IPS DF 6.9 (cell line): ENCODE measurements at regions not wholly inside any gene's neighbourhood (a gene's known extent, or its start where the extent isn't known, plus 50 kb on each side); places are given as distances from the start of the nearest gene placed in this dataset.

ENCODE experiments used
- DNase-seq: peaks from one replicate; pipeline ENCODE4 v3.0.0-alpha.2; 2013; ENCODE audit warnings: low read depth, low spot score
- H3K27ac ChIP-seq: one replicate; pipeline ENCODE4 v1.5.1; 2013; ENCODE audit warnings: low read length, control low read depth
- H3K27me3 ChIP-seq: 2 replicates; pipeline ENCODE4 v1.6.1; 2013; ENCODE audit warnings: mild to moderate bottlenecking, low read length; ENCODE audit not compliant: control insufficient read depth, insufficient read depth
- H3K36me3 ChIP-seq: 2 replicates; pipeline ENCODE4 v1.6.1; 2013; ENCODE audit warnings: low read length; ENCODE audit not compliant: control insufficient read depth, insufficient read depth
- H3K4me1 ChIP-seq: 2 replicates; pipeline ENCODE4 v1.6.1; 2013; ENCODE audit warnings: low read length; ENCODE audit not compliant: control insufficient read depth, insufficient read depth
- H3K4me3 ChIP-seq: 2 replicates; pipeline ENCODE4 v1.5.1; 2013; ENCODE audit warnings: mild to moderate bottlenecking, low read length
- H3K9me3 ChIP-seq: 2 replicates; pipeline ENCODE4 v1.6.1; 2013; ENCODE audit warnings: low read length, inconsistent platforms; ENCODE audit not compliant: control insufficient read depth, insufficient read depth
- WGBS: extraction: QIAGEN DNeasy Blood & Tissue Kit; methylation state at CpG from one replicate; pipeline ENCODE4 v1.1.7; 2013; ENCODE audit warnings: mixed read lengths, missing lambda C conversion rate; ENCODE audit not compliant: insufficient read length, insufficient coverage; 5-methylcytosine and 5-hydroxymethylcytosine counted together

- no peaks in the 10 kb centered on the region; the same call in 1 of the 2 replicates for H3K4me1 ChIP-seq
- H3K36me3 ChIP-seq = no peaks in the 10 kb centered on the region
- no peak overlapping the region for H3K27ac ChIP-seq
- DNase-seq = no peak
- no peak overlapping the region for H3K4me3 ChIP-seq
- no peaks in the 10 kb centered on the region for H3K9me3 ChIP-seq
- no CpG with 5 or more reads among the region's 8 CpGs for whole genome bisulfite sequencing
- no peaks in the 10 kb centered on the region for H3K27me3 ChIP-seq
Measured at GRCh38 chr6:165782134-165782533, 119.1 kb upstream of the PDE10A start.

DNA sequence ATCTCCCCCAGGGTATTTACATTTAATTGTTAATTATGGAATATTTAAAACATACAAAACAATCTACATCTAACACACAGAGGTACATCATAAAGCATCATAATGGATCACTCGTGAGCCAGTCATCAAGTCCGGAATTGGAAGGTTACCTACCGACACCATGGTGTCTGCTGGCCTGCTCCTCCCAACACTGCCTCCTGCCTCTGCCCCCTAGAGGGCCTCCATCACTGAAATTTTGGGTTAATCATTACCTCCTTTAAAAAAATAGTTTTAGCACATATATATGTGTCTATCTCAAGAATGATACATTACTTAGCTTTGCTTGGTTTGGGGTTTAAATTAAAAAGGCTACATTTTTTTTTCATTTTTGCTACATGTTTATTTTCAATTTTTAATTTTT, 114.6 kb upstream of the PDE10A start:
- H3K4me1 ChIP-seq = peaks cover 1% of the 10 kb centered on the region; the same call in 1 of the 2 replicates
- WGBS = no CpG with 5 or more reads among the region's 3 CpGs
- H3K4me3 ChIP-seq = no peak overlapping the region
- H3K27me3 ChIP-seq = no peaks in the 10 kb centered on the region
- no peak for DNase-seq
- H3K27ac ChIP-seq = no peak overlapping the region
- H3K9me3 ChIP-seq = no peaks in the 10 kb centered on the region
- no peaks in the 10 kb centered on the region for H3K36me3 ChIP-seq

DNA sequence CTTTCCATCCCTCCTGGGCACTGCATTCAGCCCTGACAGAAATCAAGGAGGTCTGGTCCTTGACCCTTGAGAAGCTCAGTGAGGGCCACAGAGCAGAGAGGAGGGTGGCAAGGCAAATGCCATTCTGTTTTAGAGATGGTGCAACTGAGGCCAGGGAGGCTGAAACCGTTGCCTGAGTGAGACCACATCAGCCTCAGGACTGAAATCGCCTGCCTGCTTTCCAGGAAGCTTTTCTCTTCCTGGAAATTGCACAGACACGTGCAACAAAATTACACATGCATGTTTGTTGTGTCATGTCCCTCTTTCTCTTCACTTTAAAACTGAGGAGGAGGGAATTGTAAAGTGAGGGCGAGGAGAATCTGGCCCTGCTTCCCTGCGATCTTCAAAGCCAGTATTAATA, 113.7 kb upstream of the PDE10A start:
- DNase-seq = no peak
- Histone ChIP-seq H3K4me3 (no peak overlapping the region), H3K27ac (no peak overlapping the region), H3K4me1 (peaks cover 1% of the 10 kb centered on the region; the same call in 1 of the 2 replicates), H3K27me3 (no peaks in the 10 kb centered on the region), H3K9me3 (no peaks in the 10 kb centered on the region), H3K36me3 (no peaks in the 10 kb centered on the region)
- no CpG with 5 or more reads among the region's 5 CpGs for WGBS

GRCh38 chr6:165775721-165776120, 112.7 kb upstream of the PDE10A start:
- Histone ChIP-seq H3K27ac (no peak overlapping the region), H3K4me1 (peaks cover 1% of the 10 kb centered on the region; the same call in 1 of the 2 replicates), H3K27me3 (no peaks in the 10 kb centered on the region), H3K36me3 (no peaks in the 10 kb centered on the region), H3K4me3 (no peak overlapping the region), H3K9me3 (no peaks in the 10 kb centered on the region)
- no CpG with 5 or more reads among the region's 3 CpGs for WGBS
- DNase-seq = no peak

- Histone ChIP-seq H3K27ac (no peak overlapping the region), H3K4me3 (no peak overlapping the region), H3K36me3 (no peaks in the 10 kb centered on the region), H3K27me3 (no peaks in the 10 kb centered on the region), H3K4me1 (peaks cover 1% of the 10 kb centered on the region; the same call in 1 of the 2 replicates), H3K9me3 (no peaks in the 10 kb centered on the region)
- no peak for DNase-seq
- WGBS = no CpG with 5 or more reads among the region's 13 CpGs
Measured at GRCh38 chr6:165774903-165775601, 112.0 kb upstream of the PDE10A start.

GRCh38 chr6:165770397-165771082, 107.5 kb upstream of the PDE10A start:
- Histone ChIP-seq H3K27ac (no peak overlapping the region), H3K27me3 (no peaks in the 10 kb centered on the region)

DNA sequence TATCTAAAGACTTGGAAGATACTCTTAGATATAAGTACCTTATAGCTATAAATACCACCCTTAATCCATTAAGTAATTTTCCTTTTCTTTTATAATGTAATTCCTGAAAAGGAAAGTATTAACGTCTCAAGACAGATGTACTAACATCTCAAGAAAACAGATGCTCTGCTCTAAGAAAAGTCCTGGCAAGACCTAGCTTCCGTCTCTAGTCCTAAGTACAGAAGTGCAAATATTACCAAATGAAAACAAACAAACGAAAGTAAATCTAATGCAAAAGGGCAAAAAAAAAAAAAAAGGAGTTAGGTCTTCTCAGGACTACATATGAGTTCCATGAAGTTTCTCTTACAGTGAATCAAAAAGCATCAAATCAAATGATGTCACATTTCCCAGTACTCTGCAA, 106.8 kb upstream of the PDE10A start:
- Histone ChIP-seq H3K4me3 (no peak overlapping the region), H3K27me3 (no peaks in the 10 kb centered on the region), H3K36me3 (no peaks in the 10 kb centered on the region), H3K4me1 (no peaks in the 10 kb centered on the region), H3K9me3 (no peaks in the 10 kb centered on the region), H3K27ac (no peak overlapping the region)
- no CpG with 5 or more reads among the region's 3 CpGs for WGBS
- DNase-seq = no peak

More at GRCh38 chr6:165770397-165771082, 107.5 kb upstream of the PDE10A start:
- Histone ChIP-seq H3K4me3 (no peak overlapping the region), H3K4me1 (no peaks in the 10 kb centered on the region; the same call in 1 of the 2 replicates), H3K36me3 (no peaks in the 10 kb centered on the region), H3K9me3 (no peaks in the 10 kb centered on the region)
- WGBS = no CpG with 5 or more reads among the region's 14 CpGs
- no peak for DNase-seq

- Histone ChIP-seq H3K36me3 (no peaks in the 10 kb centered on the region), H3K4me3 (no peak overlapping the region), H3K27me3 (no peaks in the 10 kb centered on the region), H3K9me3 (no peaks in the 10 kb centered on the region), H3K4me1 (no peaks in the 10 kb centered on the region), H3K27ac (no peak overlapping the region)
- DNase-seq = no peak
- no CpG with 5 or more reads among the region's 5 CpGs for WGBS
Measured at GRCh38 chr6:165769401-165769800, 106.4 kb upstream of the PDE10A start.

- Histone ChIP-seq H3K27me3 (no peaks in the 10 kb centered on the region), H3K4me3 (no peak overlapping the region), H3K27ac (no peak overlapping the region), H3K9me3 (no peaks in the 10 kb centered on the region), H3K4me1 (no peaks in the 10 kb centered on the region), H3K36me3 (no peaks in the 10 kb centered on the region)
- no peak for DNase-seq
- WGBS = no CpG with 5 or more reads among the region's 1 CpG
Measured at GRCh38 chr6:165768961-165769360, 105.9 kb upstream of the PDE10A start.

- DNase-seq = no peak
- H3K36me3 ChIP-seq = no peaks in the 10 kb centered on the region
- no CpG with 5 or more reads among the region's 3 CpGs for WGBS
Measured at GRCh38 chr6:165767228-165767627, 104.2 kb upstream of the PDE10A start.

More at GRCh38 chr6:165767228-165767627, 104.2 kb upstream of the PDE10A start:
- Histone ChIP-seq H3K27me3 (no peaks in the 10 kb centered on the region), H3K4me1 (no peaks in the 10 kb centered on the region), H3K4me3 (no peak overlapping the region), H3K9me3 (no peaks in the 10 kb centered on the region), H3K27ac (no peak overlapping the region)
